Hepatocyte (in vitro differentiated cells): ENCODE measurements at regions not wholly inside any gene's neighbourhood (a gene's known extent, or its start where the extent isn't known, plus 50 kb on each side); places are given as distances from the start of the nearest gene placed in this dataset.

Source experiments
- EZH2 ChIP-seq: fragments of 200-600 bp; sonication (generic); IDR thresholded peaks from 2 replicates; pipeline ENCODE4 v1.6.1; 2016; ENCODE audit warnings: antibody characterized with exemption, mild to moderate bottlenecking, borderline replicate concordance
- EZH2phosphoT487 ChIP-seq: fragments of 200-600 bp; sonication (generic); IDR thresholded peaks from one replicate; pipeline ENCODE4 v1.6.1; 2018; ENCODE audit warnings: antibody characterized with exemption, mild to moderate bottlenecking, low read depth, moderate library complexity; ENCODE audit not compliant: unreplicated experiment, severe bottlenecking
- TF ChIP-seq, protein P1 (sequence below): fragments of 200-600 bp; sonication (generic); IDR thresholded peaks from 2 replicates; pipeline ENCODE4 v1.5.1; 2016; ENCODE audit warnings: antibody characterized with exemption, mild to moderate bottlenecking; ENCODE audit not compliant: poor library complexity

DNA sequence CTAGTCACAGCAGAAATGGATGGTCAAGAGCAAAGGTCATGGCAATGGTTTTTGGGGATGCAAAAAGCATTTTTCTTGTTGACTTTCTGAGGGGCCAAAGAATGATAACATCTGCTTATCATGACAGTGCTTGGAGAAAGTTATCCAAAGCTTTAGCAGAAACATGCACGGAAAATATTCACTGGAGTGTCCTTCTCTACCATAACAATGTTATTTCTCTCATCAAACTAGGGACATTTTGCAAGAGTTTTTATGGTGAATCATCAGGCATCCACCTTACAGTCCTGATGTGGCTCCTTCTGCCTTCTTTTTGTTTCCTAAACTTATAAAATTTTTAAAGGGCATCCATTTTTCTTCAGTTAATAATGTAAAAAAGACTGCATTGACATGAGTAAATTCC lies 302.3 kb downstream of the HIVEP2 start:
- TF ChIP-seq, protein P1, sequence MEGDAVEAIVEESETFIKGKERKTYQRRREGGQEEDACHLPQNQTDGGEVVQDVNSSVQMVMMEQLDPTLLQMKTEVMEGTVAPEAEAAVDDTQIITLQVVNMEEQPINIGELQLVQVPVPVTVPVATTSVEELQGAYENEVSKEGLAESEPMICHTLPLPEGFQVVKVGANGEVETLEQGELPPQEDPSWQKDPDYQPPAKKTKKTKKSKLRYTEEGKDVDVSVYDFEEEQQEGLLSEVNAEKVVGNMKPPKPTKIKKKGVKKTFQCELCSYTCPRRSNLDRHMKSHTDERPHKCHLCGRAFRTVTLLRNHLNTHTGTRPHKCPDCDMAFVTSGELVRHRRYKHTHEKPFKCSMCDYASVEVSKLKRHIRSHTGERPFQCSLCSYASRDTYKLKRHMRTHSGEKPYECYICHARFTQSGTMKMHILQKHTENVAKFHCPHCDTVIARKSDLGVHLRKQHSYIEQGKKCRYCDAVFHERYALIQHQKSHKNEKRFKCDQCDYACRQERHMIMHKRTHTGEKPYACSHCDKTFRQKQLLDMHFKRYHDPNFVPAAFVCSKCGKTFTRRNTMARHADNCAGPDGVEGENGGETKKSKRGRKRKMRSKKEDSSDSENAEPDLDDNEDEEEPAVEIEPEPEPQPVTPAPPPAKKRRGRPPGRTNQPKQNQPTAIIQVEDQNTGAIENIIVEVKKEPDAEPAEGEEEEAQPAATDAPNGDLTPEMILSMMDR: no peak
- no peak for TF ChIP-seq EZH2
- TF ChIP-seq EZH2phosphoT487: no peak
